GM23338 (cell line): ENCODE measurements at regions not wholly inside any gene's neighbourhood (a gene's known extent, or its start where the extent isn't known, plus 50 kb on each side); places are given as distances from the start of the nearest gene placed in this dataset.

Source experiments
- CREB1 ChIP-seq: fragments of 250-450 bp; sonication (Bioruptor Pico); IDR thresholded peaks from 2 replicates; pipeline ENCODE4 v1.5.0; 2020; ENCODE audit warnings: low read depth, mild to moderate bottlenecking, moderate library complexity
- EZH2 ChIP-seq: fragments of 200-600 bp; sonication (generic); IDR thresholded peaks from one replicate; pipeline ENCODE4 v1.8.0; 2017; ENCODE audit warnings: antibody characterized with exemption, mild to moderate bottlenecking, low read depth; ENCODE audit not compliant: unreplicated experiment
- EZH2phosphoT487 ChIP-seq: fragments of 200-600 bp; sonication (generic); IDR thresholded peaks from one replicate; pipeline ENCODE4 v1.8.1; 2018; ENCODE audit warnings: antibody characterized with exemption; ENCODE audit not compliant: unreplicated experiment
- JUNB ChIP-seq: IDR thresholded peaks from one replicate; pipeline ENCODE4 v1.6.1; 2016; ENCODE audit warnings: antibody characterized with exemption; ENCODE audit not compliant: unreplicated experiment
- NANOG ChIP-seq: IDR thresholded peaks from 2 replicates; pipeline ENCODE4 v1.6.1; 2016; ENCODE audit warnings: antibody characterized with exemption, borderline replicate concordance
- POLR2AphosphoS5 ChIP-seq: IDR thresholded peaks from 2 replicates; pipeline ENCODE4 v1.6.1; 2016; ENCODE audit warnings: antibody characterized with exemption, low read depth
- STAT1 ChIP-seq: IDR thresholded peaks from one replicate; pipeline ENCODE4 v1.6.1; 2016; ENCODE audit warnings: antibody characterized with exemption; ENCODE audit not compliant: unreplicated experiment
- ZNF114 ChIP-seq: fragments of 250-450 bp; sonication (Bioruptor Pico); IDR thresholded peaks from 2 replicates; pipeline ENCODE4 v1.5.0; 2020; ENCODE audit warnings: mild to moderate bottlenecking, moderate library complexity
- ZNF331 ChIP-seq: fragments of 250-450 bp; sonication (Bioruptor Pico); IDR thresholded peaks from 2 replicates; pipeline ENCODE4 v1.5.0; 2020; ENCODE audit warnings: low read depth, mild to moderate bottlenecking, moderate library complexity
- TF ChIP-seq, protein P1 (sequence below): IDR thresholded peaks from one replicate; pipeline ENCODE4 v1.6.1; 2018; ENCODE audit warnings: antibody characterized with exemption; ENCODE audit not compliant: unreplicated experiment
- TF ChIP-seq, protein P2 (sequence below), 2 experiments: fragments of 200-600 bp in 1 of 2; sonication (generic) in 1 of 2; conservative IDR thresholded peaks; 2 replicates each; pipeline versions ENCODE4 v1.5.1 to v1.6.1; 2016 to 2017; ENCODE audit warnings: antibody characterized with exemption in 2 of 2, low read depth in 2 of 2, mild to moderate bottlenecking in 2 of 2, moderate library complexity in 1 of 2
- TF ChIP-seq, protein P3 (sequence below): IDR thresholded peaks from 2 replicates; pipeline ENCODE4 v1.6.1; 2016; ENCODE audit warnings: antibody characterized with exemption
- TF ChIP-seq, protein P4 (sequence below): fragments of 250-450 bp; sonication (Bioruptor Pico); IDR thresholded peaks from 2 replicates; pipeline ENCODE4 v1.5.0; 2020; ENCODE audit warnings: mild to moderate bottlenecking, moderate library complexity

DNA sequence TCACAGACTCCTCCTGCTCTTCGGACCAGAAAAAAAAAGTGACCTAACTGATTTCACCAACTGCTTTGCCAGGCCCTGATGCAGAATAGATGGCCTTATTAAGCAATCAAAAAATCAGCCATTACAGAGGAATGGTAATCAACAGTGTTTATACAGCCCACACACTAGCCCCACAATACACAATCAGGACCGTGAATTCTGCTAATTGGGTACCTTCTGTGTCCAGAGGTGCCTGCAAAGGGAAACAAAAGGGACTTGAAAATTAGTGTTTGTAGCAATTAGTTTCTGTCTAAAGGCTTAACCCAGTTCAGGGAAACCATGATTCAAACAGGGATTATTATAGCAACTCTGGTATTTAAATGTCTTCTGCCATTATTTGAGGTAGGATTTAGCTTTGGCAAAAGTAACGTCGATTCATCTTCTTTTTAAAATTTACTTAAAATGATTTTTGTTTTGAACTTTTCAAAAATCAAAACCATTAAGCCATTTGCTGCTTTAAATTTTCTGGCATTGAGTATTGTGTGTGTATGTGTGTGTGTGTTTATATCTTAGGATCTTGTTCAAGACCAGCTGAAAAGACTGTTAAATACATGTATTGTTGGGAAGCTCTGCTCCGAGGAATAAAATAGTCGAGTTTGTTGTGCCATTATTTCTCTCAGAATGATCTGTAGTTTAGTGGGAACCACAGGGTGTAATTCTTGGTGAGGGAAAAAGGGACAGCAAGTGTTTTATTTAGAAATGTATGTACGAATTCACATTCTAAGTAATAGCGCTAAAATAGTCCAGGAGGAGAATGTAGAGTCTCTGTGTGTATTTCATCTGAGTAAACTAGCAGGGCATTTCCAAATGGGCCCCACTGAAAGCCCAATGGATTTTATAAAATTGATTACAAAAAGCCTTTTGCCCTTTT is 156.1 kb downstream of the PTCSC3 start:
- TF ChIP-seq, protein P1, sequence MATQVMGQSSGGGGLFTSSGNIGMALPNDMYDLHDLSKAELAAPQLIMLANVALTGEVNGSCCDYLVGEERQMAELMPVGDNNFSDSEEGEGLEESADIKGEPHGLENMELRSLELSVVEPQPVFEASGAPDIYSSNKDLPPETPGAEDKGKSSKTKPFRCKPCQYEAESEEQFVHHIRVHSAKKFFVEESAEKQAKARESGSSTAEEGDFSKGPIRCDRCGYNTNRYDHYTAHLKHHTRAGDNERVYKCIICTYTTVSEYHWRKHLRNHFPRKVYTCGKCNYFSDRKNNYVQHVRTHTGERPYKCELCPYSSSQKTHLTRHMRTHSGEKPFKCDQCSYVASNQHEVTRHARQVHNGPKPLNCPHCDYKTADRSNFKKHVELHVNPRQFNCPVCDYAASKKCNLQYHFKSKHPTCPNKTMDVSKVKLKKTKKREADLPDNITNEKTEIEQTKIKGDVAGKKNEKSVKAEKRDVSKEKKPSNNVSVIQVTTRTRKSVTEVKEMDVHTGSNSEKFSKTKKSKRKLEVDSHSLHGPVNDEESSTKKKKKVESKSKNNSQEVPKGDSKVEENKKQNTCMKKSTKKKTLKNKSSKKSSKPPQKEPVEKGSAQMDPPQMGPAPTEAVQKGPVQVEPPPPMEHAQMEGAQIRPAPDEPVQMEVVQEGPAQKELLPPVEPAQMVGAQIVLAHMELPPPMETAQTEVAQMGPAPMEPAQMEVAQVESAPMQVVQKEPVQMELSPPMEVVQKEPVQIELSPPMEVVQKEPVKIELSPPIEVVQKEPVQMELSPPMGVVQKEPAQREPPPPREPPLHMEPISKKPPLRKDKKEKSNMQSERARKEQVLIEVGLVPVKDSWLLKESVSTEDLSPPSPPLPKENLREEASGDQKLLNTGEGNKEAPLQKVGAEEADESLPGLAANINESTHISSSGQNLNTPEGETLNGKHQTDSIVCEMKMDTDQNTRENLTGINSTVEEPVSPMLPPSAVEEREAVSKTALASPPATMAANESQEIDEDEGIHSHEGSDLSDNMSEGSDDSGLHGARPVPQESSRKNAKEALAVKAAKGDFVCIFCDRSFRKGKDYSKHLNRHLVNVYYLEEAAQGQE = no peak
- TF ChIP-seq EZH2 (no peak), POLR2AphosphoS5 (no peak), EZH2phosphoT487 (no peak), CREB1 (CRISPR knock-in tag) (no peak), NANOG (no peak), ZNF331 (CRISPR knock-in tag) (no peak), JUNB (no peak), STAT1 (no peak), ZNF114 (no peak)
- TF ChIP-seq, protein P2, sequence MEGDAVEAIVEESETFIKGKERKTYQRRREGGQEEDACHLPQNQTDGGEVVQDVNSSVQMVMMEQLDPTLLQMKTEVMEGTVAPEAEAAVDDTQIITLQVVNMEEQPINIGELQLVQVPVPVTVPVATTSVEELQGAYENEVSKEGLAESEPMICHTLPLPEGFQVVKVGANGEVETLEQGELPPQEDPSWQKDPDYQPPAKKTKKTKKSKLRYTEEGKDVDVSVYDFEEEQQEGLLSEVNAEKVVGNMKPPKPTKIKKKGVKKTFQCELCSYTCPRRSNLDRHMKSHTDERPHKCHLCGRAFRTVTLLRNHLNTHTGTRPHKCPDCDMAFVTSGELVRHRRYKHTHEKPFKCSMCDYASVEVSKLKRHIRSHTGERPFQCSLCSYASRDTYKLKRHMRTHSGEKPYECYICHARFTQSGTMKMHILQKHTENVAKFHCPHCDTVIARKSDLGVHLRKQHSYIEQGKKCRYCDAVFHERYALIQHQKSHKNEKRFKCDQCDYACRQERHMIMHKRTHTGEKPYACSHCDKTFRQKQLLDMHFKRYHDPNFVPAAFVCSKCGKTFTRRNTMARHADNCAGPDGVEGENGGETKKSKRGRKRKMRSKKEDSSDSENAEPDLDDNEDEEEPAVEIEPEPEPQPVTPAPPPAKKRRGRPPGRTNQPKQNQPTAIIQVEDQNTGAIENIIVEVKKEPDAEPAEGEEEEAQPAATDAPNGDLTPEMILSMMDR (conservative IDR thresholded peaks at IDR 0.05; ENCODE audit: low read depth in 2 of 2) = no peak
- TF ChIP-seq, protein P3, sequence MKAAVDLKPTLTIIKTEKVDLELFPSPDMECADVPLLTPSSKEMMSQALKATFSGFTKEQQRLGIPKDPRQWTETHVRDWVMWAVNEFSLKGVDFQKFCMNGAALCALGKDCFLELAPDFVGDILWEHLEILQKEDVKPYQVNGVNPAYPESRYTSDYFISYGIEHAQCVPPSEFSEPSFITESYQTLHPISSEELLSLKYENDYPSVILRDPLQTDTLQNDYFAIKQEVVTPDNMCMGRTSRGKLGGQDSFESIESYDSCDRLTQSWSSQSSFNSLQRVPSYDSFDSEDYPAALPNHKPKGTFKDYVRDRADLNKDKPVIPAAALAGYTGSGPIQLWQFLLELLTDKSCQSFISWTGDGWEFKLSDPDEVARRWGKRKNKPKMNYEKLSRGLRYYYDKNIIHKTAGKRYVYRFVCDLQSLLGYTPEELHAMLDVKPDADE = no peak
- TF ChIP-seq, protein P4, sequence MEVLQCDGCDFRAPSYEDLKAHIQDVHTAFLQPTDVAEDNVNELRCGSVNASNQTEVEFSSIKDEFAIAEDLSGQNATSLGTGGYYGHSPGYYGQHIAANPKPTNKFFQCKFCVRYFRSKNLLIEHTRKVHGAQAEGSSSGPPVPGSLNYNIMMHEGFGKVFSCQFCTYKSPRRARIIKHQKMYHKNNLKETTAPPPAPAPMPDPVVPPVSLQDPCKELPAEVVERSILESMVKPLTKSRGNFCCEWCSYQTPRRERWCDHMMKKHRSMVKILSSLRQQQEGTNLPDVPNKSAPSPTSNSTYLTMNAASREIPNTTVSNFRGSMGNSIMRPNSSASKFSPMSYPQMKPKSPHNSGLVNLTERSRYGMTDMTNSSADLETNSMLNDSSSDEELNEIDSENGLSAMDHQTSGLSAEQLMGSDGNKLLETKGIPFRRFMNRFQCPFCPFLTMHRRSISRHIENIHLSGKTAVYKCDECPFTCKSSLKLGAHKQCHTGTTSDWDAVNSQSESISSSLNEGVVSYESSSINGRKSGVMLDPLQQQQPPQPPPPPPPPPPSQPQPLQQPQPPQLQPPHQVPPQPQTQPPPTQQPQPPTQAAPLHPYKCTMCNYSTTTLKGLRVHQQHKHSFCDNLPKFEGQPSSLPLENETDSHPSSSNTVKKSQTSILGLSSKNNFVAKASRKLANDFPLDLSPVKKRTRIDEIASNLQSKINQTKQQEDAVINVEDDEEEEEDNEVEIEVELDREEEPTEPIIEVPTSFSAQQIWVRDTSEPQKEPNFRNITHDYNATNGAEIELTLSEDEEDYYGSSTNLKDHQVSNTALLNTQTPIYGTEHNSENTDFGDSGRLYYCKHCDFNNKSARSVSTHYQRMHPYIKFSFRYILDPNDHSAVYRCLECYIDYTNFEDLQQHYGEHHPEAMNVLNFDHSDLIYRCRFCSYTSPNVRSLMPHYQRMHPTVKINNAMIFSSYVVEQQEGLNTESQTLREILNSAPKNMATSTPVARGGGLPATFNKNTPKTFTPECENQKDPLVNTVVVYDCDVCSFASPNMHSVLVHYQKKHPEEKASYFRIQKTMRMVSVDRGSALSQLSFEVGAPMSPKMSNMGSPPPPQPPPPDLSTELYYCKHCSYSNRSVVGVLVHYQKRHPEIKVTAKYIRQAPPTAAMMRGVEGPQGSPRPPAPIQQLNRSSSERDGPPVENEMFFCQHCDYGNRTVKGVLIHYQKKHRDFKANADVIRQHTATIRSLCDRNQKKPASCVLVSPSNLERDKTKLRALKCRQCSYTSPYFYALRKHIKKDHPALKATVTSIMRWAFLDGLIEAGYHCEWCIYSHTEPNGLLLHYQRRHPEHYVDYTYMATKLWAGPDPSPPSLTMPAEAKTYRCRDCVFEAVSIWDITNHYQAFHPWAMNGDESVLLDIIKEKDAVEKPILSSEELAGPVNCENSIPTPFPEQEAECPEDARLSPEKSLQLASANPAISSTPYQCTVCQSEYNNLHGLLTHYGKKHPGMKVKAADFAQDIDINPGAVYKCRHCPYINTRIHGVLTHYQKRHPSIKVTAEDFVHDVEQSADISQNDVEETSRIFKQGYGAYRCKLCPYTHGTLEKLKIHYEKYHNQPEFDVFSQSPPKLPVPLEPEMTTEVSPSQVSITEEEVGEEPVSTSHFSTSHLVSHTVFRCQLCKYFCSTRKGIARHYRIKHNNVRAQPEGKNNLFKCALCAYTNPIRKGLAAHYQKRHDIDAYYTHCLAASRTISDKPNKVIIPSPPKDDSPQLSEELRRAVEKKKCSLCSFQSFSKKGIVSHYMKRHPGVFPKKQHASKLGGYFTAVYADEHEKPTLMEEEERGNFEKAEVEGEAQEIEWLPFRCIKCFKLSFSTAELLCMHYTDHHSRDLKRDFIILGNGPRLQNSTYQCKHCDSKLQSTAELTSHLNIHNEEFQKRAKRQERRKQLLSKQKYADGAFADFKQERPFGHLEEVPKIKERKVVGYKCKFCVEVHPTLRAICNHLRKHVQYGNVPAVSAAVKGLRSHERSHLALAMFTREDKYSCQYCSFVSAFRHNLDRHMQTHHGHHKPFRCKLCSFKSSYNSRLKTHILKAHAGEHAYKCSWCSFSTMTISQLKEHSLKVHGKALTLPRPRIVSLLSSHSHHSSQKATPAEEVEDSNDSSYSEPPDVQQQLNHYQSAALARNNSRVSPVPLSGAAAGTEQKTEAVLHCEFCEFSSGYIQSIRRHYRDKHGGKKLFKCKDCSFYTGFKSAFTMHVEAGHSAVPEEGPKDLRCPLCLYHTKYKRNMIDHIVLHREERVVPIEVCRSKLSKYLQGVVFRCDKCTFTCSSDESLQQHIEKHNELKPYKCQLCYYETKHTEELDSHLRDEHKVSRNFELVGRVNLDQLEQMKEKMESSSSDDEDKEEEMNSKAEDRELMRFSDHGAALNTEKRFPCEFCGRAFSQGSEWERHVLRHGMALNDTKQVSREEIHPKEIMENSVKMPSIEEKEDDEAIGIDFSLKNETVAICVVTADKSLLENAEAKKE (CRISPR knock-in tag) = no peak
